OCI-LY3 (cell line): ENCODE measurements at regions not wholly inside any gene's neighbourhood (a gene's known extent, or its start where the extent isn't known, plus 50 kb on each side); places are given as distances from the start of the nearest gene placed in this dataset.
A peak's percentile ranks its signal among the peaks of the same experiment; 100 is the strongest.

Source experiments
- H2AFZ ChIP-seq: fragments of 200-600, 300-600 bp; shearing (Covaris generic); 2 replicates; pipeline ENCODE4 v1.6.0; 2014; ENCODE audit warnings: antibody characterized with exemption, low read depth, low read length
- H3K27ac ChIP-seq: fragments of 200-600, 300-600 bp; sonication (generic); 2 replicates; pipeline ENCODE4 v1.5.1; 2014; ENCODE audit warnings: mild to moderate bottlenecking, low read length, moderate library complexity, mixed read lengths
- H3K27me3 ChIP-seq: fragments of 200-600, 300-600 bp; sonication (generic); 2 replicates; pipeline ENCODE4 v1.6.1; 2014; ENCODE audit warnings: low read depth, low read length, mixed read lengths
- H3K36me3 ChIP-seq: fragments of 200-600, 300-600 bp; sonication (generic); replicated peaks from 2 replicates; pipeline ENCODE3; 2014; ENCODE audit warnings: low read depth, low read length, mixed read lengths
- H3K4me1 ChIP-seq: fragments of 300-600, 200-600 bp; sonication (generic); 2 replicates; pipeline ENCODE4 v1.6.1; 2014; ENCODE audit warnings: low read length, mixed read lengths
- H3K4me2 ChIP-seq: fragments of 200-600, 300-600 bp; sonication (generic); 2 replicates; pipeline ENCODE4 v1.6.1; 2014; ENCODE audit warnings: low read length, mixed read lengths
- H3K4me3 ChIP-seq: fragments of 300-600, 200-600 bp; sonication (generic); 2 replicates; pipeline ENCODE4 v1.5.1; 2014; ENCODE audit warnings: antibody characterized with exemption, mild to moderate bottlenecking, low read length, moderate library complexity
- H3K79me2 ChIP-seq: fragments of 300-600, 200-600 bp; shearing (Covaris generic); 2 replicates; pipeline ENCODE4 v1.6.1; 2014; ENCODE audit warnings: mild to moderate bottlenecking, low read length, mixed read lengths
- H3K9ac ChIP-seq: fragments of 300-600, 200-600 bp; shearing (Covaris generic); 2 replicates; pipeline ENCODE4 v1.6.0; 2014; ENCODE audit warnings: mild to moderate bottlenecking, low read length, moderate library complexity
- H3K9me3 ChIP-seq: fragments of 200-600, 300-600 bp; shearing (Covaris generic); 2 replicates; pipeline ENCODE4 v1.6.1; 2014; ENCODE audit warnings: low read length, mixed read lengths; ENCODE audit not compliant: insufficient read depth
- H4K20me1 ChIP-seq: fragments of 200-600, 300-600 bp; sonication (generic); 2 replicates; pipeline ENCODE4 v1.6.1; 2016; ENCODE audit warnings: low read length, mixed read lengths; ENCODE audit not compliant: insufficient read depth
- CTCF ChIP-seq: fragments of 200-600, 300-600 bp; sonication (generic); IDR thresholded peaks from 2 replicates; pipeline ENCODE4 v1.5.1; 2014; ENCODE audit warnings: antibody characterized with exemption, low read length, low read depth
- EZH2phosphoT487 ChIP-seq: fragments of 200-600 bp; shearing (Covaris generic); IDR thresholded peaks from 2 replicates; pipeline ENCODE4 v1.6.1; 2018; ENCODE audit warnings: antibody characterized with exemption, mixed run types, low read depth

GRCh38 chr12:11576104-11576503 is 73.4 kb upstream of the ETV6 start:
- H3K4me3 ChIP-seq = no peak overlapping the region
- no peak overlapping the region for H2AFZ ChIP-seq
- peaks cover 13% of the 10 kb centered on the region; the same call in 1 of the 2 replicates for H3K27me3 ChIP-seq
- TF ChIP-seq EZH2phosphoT487 = no peak
- no peak for TF ChIP-seq CTCF
- no peaks in the 10 kb centered on the region for H3K79me2 ChIP-seq
- H3K9me3 ChIP-seq = peaks cover 23% of the 10 kb centered on the region
- H3K27ac ChIP-seq = no peak overlapping the region
- H3K4me1 ChIP-seq = peaks cover 47% of the 10 kb centered on the region
- H3K9ac ChIP-seq = no peak overlapping the region
- H3K4me2 ChIP-seq = no peak overlapping the region
- H3K36me3 ChIP-seq = peaks cover 22% of the 10 kb centered on the region
- H4K20me1 ChIP-seq = no peaks in the 10 kb centered on the region

- peaks cover 23% of the 10 kb centered on the region for H3K9me3 ChIP-seq
- no peak overlapping the region for H3K4me3 ChIP-seq
- no peaks in the 10 kb centered on the region for H4K20me1 ChIP-seq
- no peak; the same call in 1 of the 2 replicates for TF ChIP-seq CTCF
- TF ChIP-seq EZH2phosphoT487 = no peak
- H3K4me1 ChIP-seq = peaks cover 51% of the 10 kb centered on the region
- H3K27me3 ChIP-seq = peaks cover 13% of the 10 kb centered on the region
- no peak overlapping the region for H3K9ac ChIP-seq
- peaks cover 22% of the 10 kb centered on the region for H3K36me3 ChIP-seq
- peak overlapping the region; percentile 23 for H3K4me2 ChIP-seq
- peak overlapping the region; percentile 77 for H3K27ac ChIP-seq
- H3K79me2 ChIP-seq = no peaks in the 10 kb centered on the region
- no peak overlapping the region for H2AFZ ChIP-seq
Observed at GRCh38 chr12:11577658-11578260, 71.7 kb upstream of the ETV6 start.

- Histone ChIP-seq H3K27ac (peak overlapping the region; percentile 77), H3K4me1 (peaks cover 51% of the 10 kb centered on the region), H3K9me3 (peaks cover 23% of the 10 kb centered on the region), H3K79me2 (no peaks in the 10 kb centered on the region), H3K27me3 (peaks cover 16% of the 10 kb centered on the region), H3K36me3 (peaks cover 22% of the 10 kb centered on the region), H3K4me3 (peak overlapping the region; percentile 33), H2AFZ (no peak overlapping the region), H3K4me2 (peak overlapping the region; percentile 63), H4K20me1 (no peaks in the 10 kb centered on the region), H3K9ac (peak overlapping the region; percentile 56; the same call in 1 of the 2 replicates)
- TF ChIP-seq EZH2phosphoT487 = no peak
- no peak for TF ChIP-seq CTCF
Observed at GRCh38 chr12:11578461-11578993, 70.9 kb upstream of the ETV6 start.

- Histone ChIP-seq H3K4me2 (peak overlapping the region; percentile 63), H3K4me3 (peak overlapping the region; percentile 17; the same call in 1 of the 2 replicates), H3K9me3 (peaks cover 10% of the 10 kb centered on the region), H2AFZ (no peak overlapping the region), H4K20me1 (no peaks in the 10 kb centered on the region), H3K79me2 (no peaks in the 10 kb centered on the region), H3K4me1 (peaks cover 58% of the 10 kb centered on the region), H3K27ac (peak overlapping the region; percentile 77), H3K36me3 (peaks cover 14% of the 10 kb centered on the region), H3K27me3 (peaks cover 23% of the 10 kb centered on the region), H3K9ac (peak overlapping the region; percentile 56)
- TF ChIP-seq CTCF (peak; percentile 18; the same call in 1 of the 2 replicates), EZH2phosphoT487 (peak; percentile 74; the same call in 1 of the 2 replicates)
Observed at GRCh38 chr12:11580125-11580751, 69.2 kb upstream of the ETV6 start.
